GM18907 (cell line): ENCODE measurements at regions not wholly inside any gene's neighbourhood (a gene's known extent, or its start where the extent isn't known, plus 50 kb on each side); places are given as distances from the start of the nearest gene placed in this dataset.

Source experiments
- ATAC-seq: cut with Tn5 transposase; IDR thresholded peaks from one replicate; pipeline ENCODE4 v1.9.1; 2021; ENCODE audit warnings: mild to moderate bottlenecking, moderate library complexity; ENCODE audit not compliant: unreplicated experiment

GRCh38 chr18:27838225-27838624, 338.7 kb downstream of the CDH2 start:
- no peak for ATAC-seq

DNA sequence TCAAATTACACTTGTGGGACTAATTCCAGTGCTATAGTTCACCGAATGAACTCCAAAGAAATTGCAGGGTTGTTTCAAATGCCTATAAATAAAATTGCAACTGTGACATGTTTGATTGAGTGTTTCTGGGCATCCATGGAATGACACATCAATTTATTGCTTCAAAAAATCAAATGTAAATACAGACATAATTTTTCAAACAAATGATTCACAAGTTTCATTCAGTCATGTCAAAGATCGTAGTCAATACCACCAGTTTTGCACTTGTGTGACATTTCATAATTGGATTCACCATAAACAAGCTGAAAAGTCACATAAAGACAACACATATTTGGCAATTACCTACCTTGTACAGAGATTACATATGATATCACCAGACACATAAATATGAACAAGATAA, 350.8 kb downstream of the CDH2 start:
- no peak for ATAC-seq

DNA sequence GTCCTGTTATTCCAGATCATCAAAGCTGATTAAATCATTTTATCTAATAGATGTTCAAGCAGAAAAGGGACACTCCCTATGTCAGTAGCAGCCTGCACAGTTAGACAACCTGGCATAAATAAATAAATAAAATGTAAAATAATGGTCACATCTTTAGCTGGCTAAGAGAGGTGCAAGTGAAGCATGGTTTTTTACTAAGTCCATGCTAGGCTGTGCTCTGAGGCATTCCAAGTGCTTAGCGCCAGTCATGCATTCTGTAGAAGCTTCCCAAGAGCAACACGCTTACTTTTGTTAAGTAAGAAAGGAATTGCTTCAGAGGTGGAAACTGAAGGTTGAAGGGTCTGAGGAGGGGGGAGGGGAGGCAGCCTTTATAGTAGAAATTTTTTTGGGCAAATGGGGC, 351.2 kb downstream of the CDH2 start:
- no peak for ATAC-seq

GRCh38 chr18:27824841-27825681, 351.9 kb downstream of the CDH2 start:
- ATAC-seq: no peak

GRCh38 chr18:27824275-27824674, 352.7 kb downstream of the CDH2 start:
- ATAC-seq: no peak

GRCh38 chr18:27823053-27823452, 353.9 kb downstream of the CDH2 start:
- no peak for ATAC-seq

DNA sequence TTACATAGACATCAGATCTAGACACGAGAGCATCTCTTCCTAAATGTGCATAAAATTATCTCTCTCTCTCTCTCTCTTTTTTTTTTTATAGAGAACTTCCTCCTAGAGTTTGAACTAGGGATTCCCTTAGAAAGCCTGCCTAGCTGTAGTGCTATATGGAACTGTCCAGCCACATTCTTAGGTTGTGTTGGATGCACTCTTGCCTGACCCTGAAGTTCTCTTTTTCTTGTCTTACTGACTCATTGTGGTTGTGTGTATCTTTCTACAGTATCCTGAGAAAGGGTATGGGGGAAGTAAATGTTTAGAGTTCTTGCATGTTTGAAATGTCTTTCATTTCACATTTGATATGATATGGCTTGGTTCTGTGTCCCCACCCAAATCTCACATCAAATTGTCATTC, 368.2 kb downstream of the CDH2 start:
- no peak for ATAC-seq

DNA sequence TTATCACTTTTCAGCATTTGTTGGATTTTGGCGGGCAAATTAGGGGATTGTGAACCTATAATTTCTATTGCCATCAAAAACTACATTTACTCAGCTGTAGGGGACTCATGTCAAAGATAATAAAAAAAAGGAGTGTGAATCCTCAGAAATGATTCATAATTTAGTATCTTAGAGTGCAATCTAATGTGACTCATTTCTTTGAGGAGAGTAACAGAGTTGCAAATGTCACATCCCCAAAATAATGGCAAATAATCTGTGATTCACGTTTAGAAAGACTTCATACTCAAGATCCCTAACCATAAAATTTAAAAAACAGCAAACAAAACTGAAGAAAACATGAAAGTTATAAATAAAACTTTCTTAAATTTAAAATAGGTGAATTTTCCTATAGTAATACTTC, 373.0 kb downstream of the CDH2 start:
- no peak for ATAC-seq

DNA sequence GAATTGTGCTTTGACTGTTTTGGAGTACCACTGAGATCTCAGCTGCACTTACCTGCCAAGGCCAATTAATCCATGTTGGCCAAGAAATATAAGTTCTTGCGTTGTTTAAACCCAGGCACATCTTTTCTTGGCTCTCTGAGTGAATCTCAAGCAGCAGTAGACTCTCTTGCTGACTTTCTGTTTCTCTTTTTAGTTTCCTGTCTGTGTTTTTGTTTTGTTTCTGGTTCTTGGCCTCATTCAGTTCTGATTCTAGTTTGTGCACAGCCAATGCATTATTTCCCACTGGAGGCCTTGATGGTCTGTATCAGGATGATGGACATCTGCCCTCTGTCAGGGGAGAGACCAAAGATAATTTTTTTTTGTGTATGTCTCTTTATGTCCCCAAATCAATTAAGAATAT, 379.4 kb downstream of the CDH2 start:
- ATAC-seq: no peak

- no peak for ATAC-seq
These were observed 382.6 kb downstream of the CDH2 start for GRCh38 chr18:27794181-27794926.

DNA sequence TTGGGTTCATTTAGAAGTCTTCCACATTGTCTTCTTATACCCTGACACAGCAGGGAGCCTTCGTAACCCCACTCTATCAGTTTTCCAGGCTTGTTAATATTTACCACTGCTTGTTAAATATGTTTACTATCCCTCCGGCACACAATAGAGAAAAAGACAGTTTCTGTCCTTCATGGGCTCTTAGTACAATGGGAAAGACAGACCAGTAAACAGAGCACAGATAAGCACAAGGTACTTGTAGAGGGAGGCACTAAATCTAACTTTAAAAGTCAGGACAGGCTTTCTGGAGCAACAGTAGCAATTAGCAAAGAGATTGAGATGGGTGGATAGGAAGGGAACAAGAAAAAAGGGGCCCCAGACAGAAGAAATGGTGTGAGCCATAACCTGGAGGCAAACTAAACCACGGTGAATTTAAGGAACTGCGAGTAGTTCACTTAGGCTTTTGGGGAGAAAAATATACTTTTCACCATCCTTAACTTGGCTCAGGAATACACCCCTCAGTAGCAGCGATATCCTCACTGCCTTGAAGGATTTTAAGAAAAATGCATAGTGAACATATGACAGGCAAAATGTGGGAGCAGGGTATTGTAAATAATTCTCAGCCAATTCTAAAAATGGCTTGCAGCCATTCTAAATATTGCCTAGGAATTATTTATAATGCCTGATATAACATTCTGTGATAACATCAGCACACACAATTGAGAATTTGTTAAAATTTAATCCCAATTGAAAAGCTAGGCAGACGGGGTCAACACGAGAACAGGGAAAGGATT, 383.7 kb downstream of the CDH2 start:
- no peak for ATAC-seq

DNA sequence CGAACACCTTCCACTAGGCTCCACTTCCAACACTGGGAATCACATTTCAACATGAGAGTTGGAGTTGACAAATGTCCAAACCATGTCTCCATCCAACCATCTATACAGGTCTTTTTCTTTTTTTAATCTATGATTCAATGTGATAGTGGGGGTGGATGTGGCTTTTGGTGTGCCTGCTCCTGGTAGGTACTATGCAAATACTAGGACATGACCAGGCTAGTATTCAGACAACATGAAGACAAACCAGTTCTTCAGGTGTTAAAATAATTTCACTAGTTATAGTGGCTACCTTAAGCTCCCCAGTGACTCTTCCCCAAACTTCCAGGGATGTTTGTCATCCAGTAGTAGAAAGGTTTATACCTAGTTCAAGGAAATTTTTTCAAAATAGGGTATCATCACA, 387.5 kb downstream of the CDH2 start:
- no peak for ATAC-seq

DNA sequence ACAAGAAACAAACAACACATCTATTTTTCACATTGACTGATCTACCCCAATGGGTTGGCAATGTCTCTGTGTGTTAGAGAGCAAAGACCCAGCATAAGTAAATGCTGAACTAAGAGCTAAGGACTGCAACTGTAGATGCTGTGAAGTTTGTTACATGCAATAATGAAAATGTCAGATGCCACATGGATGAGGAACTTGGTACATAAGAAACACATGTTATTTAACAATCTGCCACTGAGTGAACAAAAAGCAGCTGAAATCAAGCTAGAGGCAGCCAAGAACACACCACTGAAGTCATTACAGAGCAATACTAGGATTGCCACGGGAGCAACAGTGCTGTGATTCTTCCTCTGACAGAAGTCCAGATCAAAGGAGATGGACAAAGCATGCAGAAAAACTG, 389.4 kb downstream of the CDH2 start:
- no peak for ATAC-seq

DNA sequence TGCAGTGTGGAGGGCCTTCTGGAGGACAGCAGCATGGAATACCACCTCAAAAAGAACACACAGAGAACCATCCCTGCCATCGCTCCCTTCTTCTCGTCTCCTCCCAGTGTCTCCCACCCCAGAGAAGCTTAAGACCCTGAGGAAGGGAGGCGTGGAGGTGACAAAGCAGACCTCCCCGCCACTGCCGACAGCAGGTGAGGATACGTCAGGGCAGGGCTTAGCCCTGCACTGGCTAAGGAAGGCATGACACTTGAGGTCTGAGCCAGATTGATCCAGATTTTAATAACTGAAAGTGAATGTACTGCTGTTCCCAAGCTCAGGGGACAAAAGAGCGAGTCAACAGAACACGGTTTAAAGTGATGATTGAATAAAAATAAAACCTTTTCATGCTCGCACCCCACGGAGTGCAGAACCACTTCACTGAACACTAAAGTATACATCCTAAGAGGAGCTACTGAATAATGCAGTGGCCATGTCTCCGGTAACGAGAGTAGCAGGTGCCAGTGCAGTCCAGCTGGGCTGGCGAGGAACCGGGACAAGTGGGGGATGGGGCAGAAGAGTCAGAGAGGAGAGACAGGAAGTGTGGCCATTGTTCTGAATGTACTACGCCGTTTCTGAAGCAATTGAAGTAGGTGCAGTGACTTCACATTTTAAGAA, 391.0 kb downstream of the CDH2 start:
- ATAC-seq: no peak

- no peak for ATAC-seq
These were observed 396.7 kb downstream of the CDH2 start for GRCh38 chr18:27780061-27780745.

GRCh38 chr18:27778925-27779324, 398.0 kb downstream of the CDH2 start:
- ATAC-seq: no peak

GRCh38 chr18:27778441-27778840, 398.5 kb downstream of the CDH2 start:
- no peak for ATAC-seq

DNA sequence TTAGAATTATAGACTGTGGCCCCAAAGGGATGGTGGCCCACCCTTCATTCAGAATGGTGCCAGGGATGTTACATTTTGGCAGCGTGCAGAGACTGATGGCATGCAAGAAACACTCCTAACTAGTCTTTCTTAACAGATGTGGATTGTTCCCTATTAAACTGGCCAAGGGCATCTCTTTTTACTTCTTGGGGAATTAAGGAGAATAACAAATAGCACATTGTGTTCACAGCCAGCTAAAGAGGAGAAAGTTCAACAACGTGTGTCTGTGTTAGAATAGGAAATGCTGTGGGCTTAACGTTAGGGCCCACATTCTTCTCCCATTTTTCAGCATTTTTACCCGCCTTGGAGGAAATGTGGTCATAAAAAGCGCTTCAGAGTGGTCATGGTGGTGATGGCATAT, 404.8 kb downstream of the CDH2 start:
- ATAC-seq: no peak

DNA sequence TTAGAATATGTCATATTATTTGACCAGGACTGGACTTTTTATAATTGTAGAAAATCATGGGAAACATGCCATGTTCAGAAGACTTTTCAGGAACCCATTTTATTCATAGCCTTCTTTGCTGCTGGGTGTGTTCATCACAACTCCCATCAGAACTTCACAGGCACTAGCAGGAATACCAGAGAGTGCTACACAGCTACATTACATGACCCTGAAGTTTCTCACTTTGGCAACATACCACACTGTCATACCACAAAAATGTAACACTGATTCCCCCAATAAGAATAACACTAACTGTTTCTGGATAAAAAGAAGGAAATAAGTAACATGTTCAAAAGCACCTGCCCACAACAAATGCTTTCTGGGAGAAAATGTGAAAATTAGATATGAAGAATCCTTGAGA, 405.4 kb downstream of the CDH2 start:
- no peak for ATAC-seq

DNA sequence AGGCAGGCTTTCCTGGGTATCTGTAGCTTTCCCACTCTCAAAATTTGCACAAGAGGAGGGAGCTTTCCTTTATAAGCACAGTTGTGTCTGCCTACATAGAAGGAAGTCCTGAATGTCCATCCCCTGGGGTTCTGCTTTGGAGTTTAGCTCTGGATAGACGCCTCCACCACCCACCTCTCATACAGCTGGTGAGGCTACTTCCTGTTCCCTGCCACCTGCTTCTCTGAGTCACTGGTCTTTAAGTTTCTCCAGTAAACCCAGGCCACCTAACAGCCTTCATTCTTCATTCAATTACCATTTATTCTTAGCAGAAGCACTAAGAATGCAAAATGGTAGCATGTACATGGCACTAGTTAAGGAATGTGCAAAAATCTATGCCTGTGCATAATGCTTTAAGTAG, 407.8 kb downstream of the CDH2 start:
- no peak for ATAC-seq

DNA sequence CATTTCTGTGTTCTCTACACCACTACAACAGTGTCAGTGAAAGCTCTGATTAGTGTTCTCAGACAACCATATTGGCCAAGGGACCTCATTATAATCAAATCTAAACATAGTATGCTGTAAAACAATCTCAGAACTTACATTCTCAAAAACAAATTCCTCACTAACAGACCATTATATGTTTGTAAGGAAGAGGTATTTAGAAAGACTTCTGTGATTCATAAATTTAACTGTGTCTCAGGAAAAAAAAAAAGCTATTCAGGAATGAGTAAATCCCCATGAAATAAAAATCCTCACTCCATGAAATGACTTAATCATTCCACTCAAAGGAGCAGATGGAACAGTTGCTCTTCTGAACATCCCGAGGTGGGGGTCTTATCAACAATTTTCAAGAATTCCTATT, 413.0 kb downstream of the CDH2 start:
- no peak for ATAC-seq
